HG03060 (cell line): ENCODE measurements at regions not wholly inside any gene's neighbourhood (a gene's known extent, or its start where the extent isn't known, plus 50 kb on each side); places are given as distances from the start of the nearest gene placed in this dataset.

Experiments used
- ATAC-seq: cut with Tn5 transposase; IDR thresholded peaks from one replicate; pipeline ENCODE4 v1.9.1; 2021; ENCODE audit warnings: low read depth, moderate number of reproducible peaks; ENCODE audit not compliant: unreplicated experiment

DNA sequence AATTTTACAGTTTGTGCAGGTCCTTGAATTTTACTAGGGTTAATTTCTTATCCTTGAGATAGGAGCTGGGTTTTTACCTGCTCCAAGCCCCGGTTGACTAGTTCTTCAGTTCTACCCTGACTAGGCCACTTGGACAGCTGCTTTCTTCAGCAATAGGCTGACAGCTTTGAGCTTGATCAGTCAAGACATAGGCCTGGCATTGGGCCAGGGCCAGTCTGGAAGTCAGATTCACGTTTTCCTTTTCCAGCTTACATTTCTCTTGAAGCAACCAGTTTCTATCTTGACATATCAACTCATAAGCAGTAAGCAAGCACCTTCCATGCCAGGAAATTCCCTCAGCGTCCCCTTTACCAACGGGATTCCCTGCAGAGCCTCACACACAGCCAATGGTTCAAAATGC is 63.7 kb upstream of the AJAP1 start:
- ATAC-seq = no peak

DNA sequence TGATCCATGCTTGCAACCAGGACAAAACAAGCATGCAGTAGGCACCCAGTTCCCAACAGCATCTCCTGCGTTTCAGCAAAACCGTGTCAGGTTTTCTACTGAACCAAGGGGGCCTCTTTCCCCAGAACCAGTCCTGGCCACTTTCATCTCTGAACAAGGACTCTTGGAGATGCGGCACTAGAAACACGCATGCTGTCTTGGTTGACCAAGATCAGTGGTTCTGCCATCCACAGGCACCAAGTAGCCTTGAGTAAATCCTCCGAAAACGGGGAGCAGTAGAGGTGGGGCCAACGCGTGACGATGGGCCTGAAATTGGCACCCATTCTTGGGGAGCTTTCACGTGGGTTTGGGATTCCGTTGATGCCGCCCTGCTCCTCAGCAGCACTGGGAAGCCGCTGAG is 62.5 kb upstream of the AJAP1 start:
- no peak for ATAC-seq

DNA sequence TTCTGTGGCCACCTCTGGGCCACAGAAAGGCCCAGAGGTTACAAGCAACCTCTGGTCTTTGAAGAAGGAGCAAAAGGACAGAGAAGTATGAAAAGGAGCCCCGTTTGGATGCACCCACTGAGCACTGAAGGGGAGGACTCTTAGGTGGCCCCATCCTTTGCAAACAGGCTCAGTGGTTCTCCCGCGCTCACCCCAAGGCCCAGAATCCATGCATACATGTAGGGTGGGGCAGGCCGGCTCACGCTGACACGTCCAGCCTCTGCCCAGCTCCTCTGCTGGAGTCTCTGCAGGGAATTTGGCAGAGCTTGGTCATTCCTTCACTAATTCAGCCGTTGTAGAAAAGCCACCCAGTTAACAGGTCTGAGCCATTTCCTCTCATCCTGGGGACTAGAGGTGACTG is 61.3 kb upstream of the AJAP1 start:
- no peak for ATAC-seq

DNA sequence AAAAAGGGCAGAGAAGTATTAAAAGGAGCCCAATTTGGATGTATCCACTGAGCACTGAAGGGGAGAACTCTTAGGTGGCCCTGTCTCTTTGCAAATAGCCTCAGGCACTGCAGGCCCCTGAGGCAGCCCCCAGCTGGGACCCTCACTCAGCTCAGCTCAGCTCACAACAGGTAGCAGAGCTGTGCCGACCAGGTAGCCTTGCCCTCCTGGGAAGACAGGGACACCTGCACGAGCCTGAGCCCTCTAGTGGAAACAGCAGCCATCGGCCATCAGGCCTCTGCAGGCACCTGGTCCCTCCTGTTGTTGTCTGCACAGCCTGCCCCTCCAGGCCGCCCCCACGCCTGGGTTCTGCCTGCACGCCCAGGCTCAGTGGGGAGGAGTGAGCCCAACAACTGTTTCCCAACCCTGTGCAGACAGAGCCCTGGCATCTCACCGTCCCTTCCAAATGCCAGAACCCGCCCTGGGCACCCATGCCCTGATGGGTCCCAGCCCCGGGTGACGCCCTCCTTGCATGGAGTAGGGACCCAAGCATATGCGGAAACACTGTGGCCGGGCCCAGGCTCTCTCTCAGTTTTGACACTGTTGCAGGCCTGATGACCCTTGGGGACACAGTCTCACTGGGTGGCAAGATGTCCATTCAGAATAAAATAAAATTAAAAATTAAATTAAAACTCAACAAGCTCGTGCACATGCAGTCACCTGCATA is 60.0 kb upstream of the AJAP1 start:
- no peak for ATAC-seq

DNA sequence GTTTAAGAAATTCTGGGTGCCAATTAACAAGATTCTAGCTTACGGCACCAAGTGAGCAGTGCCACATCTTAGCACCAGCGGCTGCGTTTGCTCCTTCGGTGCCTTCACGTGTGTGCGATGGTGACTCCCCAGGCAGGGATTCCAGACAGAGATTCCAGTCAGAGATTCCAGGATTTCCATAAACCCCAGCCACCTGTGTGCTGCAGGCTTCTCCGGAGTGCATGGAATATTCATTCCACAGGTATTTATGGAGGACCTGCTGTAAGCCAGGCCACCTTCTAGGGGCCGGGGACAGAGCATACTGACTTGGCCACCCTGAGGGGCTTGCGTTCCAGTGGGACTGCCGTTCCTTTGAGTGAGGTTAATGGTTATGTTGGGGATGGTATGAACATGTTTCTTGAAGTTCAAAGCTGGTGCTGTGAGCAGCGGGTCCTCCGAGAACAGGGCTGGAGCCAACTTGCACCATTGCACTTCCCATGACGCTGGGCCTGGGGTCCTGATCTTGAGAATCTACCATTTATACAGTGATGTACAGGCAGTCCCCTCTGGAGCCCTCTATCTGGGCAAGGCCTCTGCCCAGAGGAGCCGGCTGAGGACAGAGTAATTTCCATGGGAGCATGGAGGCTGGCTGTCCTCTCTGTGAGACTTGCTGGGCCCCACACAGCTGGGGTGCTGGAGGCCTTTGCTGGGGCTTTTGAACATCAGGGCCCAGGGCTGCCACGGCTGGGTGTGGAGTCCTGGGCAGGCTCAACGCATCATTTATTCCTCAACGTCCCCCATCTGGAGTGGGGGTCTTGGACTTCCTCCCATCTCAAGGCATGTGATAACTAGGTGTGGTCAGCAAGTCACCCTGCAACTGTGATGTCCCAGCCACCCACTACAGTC is 58.8 kb upstream of the AJAP1 start:
- no peak for ATAC-seq

DNA sequence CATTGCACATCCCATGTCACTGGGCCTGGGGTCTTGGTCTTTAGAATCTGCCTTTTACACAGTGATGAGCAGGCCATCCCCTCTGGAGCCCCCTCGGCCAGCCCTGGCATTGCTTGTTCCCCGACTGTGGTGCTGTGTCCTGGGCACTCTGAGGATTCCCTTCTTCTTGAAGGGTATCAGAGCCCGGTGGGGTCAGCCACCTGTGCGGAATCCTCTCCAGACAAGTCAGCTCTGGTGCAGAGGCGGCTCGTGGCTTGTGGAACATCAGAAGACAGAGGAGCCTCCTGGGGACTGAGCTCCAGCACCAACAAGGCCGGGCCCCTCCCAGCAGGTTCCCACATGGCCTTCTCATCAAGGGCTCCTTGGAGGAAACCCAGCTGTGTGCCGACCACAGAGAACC is 57.9 kb upstream of the AJAP1 start:
- no peak for ATAC-seq

DNA sequence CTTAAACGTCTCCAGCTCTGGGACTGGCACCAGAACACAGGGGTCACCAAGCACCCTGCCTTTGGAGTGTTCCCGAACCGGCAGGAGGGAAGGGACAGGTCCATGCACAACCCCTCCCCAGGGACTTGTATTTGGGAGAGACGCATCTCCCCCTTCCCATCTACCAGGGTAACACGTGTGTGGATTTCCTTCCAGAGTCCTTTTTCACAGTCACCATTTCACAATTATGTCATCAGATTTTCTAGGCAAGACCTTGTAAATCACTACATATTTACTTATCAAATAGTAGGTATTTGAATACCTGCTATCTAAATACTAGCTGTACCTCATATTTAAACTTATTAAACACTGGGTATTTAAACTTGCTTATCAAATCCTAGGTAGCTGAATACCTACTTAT is 57.4 kb upstream of the AJAP1 start:
- no peak for ATAC-seq

DNA sequence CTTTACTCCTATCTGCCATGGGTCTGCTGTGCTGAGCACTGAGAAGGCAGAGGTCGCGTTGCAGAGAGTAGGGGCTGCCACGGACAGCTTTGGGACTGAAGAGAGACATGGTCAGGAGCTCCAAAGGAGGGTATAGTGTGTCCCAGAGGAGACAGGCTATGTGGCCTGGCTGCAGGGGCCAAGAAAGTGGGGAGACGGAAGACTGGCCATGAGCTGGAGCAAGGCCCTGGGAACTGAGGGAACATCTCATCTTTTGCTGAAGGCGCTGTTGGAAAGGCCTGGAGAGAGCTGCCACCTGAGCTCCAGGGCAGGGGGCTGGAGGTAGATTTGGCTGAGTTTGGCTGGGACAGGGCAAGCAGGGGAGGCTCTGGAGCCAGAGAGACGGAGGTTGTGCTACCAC is 55.8 kb upstream of the AJAP1 start:
- ATAC-seq = no peak

DNA sequence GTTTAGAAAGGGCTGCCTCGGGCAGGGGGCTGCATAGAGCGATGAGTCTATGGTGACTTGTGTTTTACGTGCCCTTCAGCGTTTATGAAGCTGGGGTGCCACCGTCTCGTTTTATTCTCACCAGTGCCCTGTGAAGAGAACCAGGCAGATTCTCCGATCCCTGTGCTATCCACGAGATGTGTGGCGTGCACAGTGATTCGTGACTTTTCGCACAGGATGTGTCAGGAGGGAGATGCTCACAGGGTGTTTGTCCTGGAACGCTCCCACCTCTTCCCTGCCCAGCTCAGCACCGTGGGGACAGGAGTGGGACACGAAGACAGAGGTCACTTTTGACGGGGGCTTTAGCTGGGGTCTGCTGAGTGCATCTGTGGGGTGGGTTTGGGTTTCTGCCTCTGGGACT is 54.9 kb upstream of the AJAP1 start:
- ATAC-seq = no peak

DNA sequence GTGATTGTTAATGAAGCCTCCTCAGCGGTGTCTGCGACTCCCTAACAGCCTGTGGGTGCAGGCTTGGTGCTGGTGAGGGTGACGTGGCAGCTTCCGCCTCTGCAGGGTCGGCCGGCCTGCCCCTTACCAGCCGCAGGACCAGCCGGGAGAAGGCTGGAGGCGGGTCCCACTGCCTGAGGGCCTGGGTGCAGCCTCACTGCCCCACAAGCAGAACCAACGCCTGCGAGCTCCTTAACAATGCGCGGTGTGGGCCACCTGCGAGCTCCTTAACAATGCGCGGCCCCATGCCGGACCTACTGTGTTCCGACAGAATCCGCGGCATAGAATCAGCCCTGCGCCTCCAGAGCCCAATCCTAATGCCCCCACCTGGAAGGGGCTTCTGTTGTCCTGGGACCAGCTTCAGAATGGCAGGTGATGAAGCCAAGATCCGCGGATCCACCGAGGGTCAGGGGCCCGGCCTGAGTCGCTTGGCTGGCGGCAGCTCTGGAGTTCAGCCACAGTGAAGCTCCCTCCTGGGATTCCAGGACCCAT is 54.4 kb upstream of the AJAP1 start:
- no peak for ATAC-seq

DNA sequence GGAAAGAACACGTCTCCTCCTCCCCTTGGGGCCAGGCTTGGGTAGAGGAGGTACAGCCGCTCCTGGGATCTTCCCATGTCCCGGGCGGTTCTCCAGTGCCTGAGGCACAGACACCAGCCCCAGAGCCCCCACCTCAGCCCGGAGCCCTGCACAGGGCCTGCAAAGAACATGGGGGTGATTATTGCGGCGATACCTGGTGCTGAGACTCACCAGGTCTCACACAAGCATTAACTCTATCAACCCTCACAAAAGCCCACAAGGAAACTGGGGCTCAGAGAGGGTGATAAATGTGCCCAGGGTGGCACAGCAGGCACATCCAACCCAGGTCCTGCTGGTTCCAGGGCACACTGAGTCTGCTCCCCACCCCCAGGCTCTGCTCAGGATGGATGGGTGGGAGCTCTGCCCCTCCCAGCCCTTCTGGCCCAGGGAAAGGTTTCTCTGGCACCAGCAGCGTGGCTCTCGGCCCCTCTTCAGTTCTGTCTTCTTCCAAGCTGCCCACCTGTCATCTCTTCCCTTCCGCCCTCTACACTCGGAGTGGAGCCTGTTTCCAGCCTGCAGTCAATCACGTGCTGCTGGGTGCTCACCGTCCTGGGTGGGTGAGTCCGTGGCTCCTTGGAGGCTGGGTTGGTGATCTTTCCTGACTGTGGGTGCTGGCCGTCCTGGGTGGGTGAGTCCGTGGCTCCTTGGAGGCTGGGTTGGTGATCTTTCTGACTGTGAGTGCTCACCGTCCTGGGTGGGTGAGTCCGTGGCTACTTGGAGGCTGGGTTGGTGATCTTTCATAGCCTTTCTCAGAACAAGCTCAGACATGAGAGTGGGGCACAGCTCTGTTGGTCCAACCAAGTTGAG is 53.6 kb upstream of the AJAP1 start:
- no peak for ATAC-seq

DNA sequence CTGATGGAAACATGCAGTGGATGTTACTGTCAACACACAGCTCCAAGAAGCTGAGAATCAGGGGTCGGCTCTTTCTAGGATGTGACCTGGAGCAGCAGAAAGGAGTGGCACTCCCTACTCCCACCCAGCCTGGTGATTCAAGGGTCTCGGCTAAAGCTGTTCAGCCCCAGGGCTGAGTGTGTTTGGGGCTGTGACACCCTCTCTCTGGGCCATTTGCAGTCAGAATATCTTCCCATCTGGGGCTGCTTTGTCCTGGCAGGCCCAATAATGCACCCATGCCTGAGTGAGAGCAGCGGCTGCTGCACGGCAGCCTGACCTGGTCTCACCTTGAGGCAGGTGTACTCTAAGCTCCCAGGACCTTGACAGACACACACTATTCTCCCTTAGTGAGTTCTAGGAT is 52.5 kb upstream of the AJAP1 start:
- ATAC-seq = no peak

DNA sequence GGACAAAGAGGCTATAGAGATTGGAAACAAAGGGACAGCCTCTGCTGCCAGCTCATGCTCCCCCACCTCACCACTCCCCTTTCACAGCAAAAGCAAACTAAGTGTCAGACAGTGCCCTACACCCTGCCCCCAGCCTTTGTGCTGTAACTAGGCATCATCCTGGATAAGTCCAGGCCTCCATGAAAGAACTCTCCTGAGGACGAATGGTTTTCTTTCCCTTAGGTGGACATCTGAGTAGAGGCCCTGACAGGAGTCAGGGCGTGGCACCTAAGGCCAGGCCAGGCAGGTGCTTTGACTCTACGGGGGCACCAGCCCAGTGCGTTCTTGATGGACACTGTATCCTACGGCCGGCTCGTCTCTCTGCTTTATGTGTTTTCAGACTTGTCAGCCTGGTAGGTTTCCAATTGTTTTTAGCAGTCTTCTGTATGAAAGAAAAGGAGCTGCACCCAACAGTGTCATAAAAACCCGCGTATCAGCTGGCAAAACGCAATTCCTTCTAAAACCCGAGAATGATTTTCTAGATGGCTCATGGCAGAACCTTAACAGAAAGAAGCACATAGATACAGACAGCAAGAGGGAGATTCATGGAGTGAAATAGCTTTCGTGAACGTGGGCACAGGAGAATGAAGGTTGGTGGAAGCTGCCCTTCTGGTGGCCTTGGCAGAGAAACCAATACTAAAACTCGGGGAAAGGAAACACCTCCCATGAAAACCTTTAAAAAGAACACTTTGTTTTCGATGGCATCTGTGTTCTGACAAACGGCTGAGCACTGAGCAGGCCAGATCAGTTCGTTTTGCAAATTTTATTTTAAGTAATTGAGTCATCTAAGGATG is 51.7 kb upstream of the AJAP1 start:
- no peak for ATAC-seq

DNA sequence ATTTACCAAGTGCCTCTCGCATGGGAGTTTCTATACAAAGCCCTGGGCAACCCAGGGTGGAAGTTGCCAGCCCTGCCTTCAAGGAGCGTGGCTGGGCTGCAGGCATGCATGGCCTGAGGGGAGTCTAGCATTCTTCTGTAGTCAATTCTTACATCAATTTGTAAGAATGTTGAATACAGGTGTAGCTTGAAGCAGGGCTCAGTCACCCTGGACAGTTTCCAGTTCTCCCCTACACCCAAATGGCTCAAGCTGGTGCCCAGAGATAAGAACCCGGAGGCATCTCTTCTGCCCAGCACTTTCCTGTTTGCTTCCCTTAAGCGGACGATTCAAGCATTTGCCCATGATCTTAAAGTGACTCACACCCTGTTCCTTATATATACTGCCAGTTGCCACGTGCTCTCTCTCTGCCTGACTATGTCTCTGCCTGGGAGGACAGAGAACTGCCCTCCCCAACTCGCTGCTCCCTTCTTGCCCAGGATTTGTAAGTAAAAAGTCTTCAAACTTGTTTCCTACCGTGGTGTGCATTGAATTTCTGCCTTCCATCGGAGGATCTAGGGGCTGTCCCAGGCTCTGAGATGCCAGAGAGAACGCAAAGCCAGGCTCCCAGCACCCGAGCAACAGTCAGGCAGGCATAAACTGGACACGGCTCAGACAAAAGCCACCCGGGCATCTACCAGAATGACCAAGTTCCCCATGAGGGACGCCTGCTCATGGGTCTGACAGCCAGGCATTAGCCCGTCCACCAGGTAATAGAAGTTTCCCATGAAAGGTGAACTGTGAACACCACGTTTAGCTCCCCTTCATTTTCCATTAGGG is 50.9 kb upstream of the AJAP1 start:
- no peak for ATAC-seq
